ENCODE measurements at regions not wholly inside any gene's neighbourhood (a gene's known extent, or its start where the extent isn't known, plus 50 kb on each side); places are given as distances from the start of the nearest gene placed in this dataset.

DNA sequence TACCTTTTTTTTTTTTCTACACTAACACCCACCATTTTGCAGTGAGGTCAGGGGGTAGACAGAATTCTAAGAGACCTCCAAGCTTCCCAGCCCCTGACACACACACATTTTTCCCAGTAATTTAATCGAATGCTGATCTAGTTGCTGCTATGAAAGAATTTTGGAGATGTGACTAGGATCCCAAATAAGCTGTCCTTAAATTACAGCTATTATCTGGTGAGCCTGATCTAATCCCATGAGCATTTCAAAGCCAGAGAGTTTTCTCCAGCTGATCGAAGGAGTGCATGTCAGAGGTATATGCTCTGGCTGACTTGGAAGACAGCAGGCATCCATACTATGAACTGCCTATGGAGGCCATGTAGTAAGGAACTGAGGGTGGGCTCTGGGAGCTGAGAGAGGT is 503.8 kb upstream of the MARCKS start:
- Histone ChIP-seq H4K20me1 (ENCODE audit: insufficient read depth, low read length) (no peaks in the 10 kb centered on the region), H3K27me3 (ENCODE audit: insufficient read depth, low read length) (no peaks in the 10 kb centered on the region), H3K4me2 (ENCODE audit: low read length) (no peak overlapping the region), H3K79me2 (ENCODE audit: insufficient read depth, low read length) (no peaks in the 10 kb centered on the region), H3K9me3 (ENCODE audit: low read length) (no peaks in the 10 kb centered on the region), H3K4me1 (ENCODE audit: insufficient read depth, low read length, severe bottlenecking) (no peaks in the 10 kb centered on the region), H3K36me3 (ENCODE audit: insufficient read depth, low read length) (no peaks in the 10 kb centered on the region), H3K4me3 (ENCODE audit: low read depth, low read length, poor library complexity, severe bottlenecking) (no peak overlapping the region), H3K9ac (ENCODE audit: low read length) (no peak overlapping the region), H3F3A (ENCODE audit: insufficient read depth, low read length) (no peaks in the 10 kb centered on the region), H3K27ac (ENCODE audit: low read depth, low read length, poor library complexity, severe bottlenecking) (no peak overlapping the region), H3K9me2 (ENCODE audit: low read depth, low read length) (no peaks in the 10 kb centered on the region), H2AFZ (ENCODE audit: low read length) (no peak overlapping the region)
- TF ChIP-seq EZH2 (IDR thresholded peaks at IDR 0.05; ENCODE audit: borderline replicate concordance, low read length) (no peak), CTCF (IDR thresholded peaks at IDR 0.05; ENCODE audit: low read length) (no peak)

DNA sequence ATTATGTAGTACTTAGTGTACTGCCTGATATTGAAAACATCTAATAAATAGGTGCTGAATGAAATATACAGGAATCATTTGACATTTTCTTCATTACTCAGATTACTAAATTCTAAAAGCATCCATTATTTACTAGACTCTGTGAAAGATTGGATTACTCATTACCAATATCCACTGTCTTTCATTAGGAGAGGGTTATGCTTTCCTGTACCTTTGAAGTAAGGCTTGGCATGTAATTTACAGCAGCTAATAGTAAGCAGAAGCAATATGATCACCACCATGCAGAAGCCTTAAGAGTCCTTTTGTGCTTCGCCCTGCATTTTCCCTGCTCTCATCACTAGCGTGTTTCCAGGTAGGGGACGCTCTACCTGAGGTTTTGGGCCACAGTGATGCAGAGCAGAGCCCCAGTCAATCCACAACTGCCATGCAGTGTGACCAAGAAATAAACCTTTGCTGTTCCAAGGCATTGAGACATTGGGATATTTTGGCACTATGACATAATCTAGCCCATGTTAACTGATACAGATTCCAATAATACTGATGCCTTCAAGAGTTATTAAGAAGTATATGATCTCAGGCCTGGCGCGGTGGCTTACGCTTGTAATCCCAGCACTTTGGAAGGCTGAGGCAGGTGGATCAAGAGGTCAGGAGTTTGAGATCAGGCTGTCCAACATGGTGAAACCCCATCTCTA is 502.8 kb upstream of the MARCKS start:
- Histone ChIP-seq H4K20me1 (ENCODE audit: insufficient read depth, low read length) (no peaks in the 10 kb centered on the region), H2AFZ (ENCODE audit: low read length) (no peak overlapping the region), H3K36me3 (ENCODE audit: insufficient read depth, low read length) (no peaks in the 10 kb centered on the region), H3F3A (ENCODE audit: insufficient read depth, low read length) (no peaks in the 10 kb centered on the region), H3K4me3 (ENCODE audit: low read depth, low read length, poor library complexity, severe bottlenecking) (no peak overlapping the region), H3K27me3 (ENCODE audit: insufficient read depth, low read length) (no peaks in the 10 kb centered on the region), H3K79me2 (ENCODE audit: insufficient read depth, low read length) (no peaks in the 10 kb centered on the region), H3K4me2 (ENCODE audit: low read length) (no peak overlapping the region), H3K9ac (ENCODE audit: low read length) (no peak overlapping the region), H3K4me1 (ENCODE audit: insufficient read depth, low read length, severe bottlenecking) (no peaks in the 10 kb centered on the region), H3K9me3 (ENCODE audit: low read length) (no peaks in the 10 kb centered on the region), H3K9me2 (ENCODE audit: low read depth, low read length) (no peaks in the 10 kb centered on the region), H3K27ac (ENCODE audit: low read depth, low read length, poor library complexity, severe bottlenecking) (no peak overlapping the region)
- TF ChIP-seq EZH2 (IDR thresholded peaks at IDR 0.05; ENCODE audit: borderline replicate concordance, low read length): no peak
- TF ChIP-seq CTCF (IDR thresholded peaks at IDR 0.05; ENCODE audit: low read length): no peak

DNA sequence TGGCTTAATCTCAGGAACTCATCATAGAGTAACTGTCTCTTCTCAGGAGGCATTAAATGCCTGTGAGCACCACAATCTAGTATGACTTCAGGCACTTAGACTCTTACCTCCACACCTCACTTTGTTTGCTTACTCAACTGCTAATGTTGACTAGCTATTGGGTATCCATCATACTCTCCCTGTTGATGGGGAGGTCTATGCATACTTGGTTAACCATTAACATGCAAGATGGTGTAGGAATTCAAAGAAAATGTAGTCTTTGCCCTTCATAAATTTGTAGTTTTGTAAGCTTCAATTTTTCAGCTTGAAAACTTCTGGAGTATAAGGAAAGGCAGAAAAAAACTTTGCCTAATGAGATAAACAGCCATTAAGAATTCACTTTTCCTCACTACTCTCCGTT is 501.0 kb upstream of the MARCKS start:
- no peaks in the 10 kb centered on the region for H3F3A ChIP-seq (ENCODE audit: insufficient read depth, low read length)
- H3K27me3 ChIP-seq (ENCODE audit: insufficient read depth, low read length): no peaks in the 10 kb centered on the region
- no peak overlapping the region for H3K9ac ChIP-seq (ENCODE audit: low read length)
- TF ChIP-seq CTCF (IDR thresholded peaks at IDR 0.05; ENCODE audit: low read length): no peak
- no peak for TF ChIP-seq EZH2 (IDR thresholded peaks at IDR 0.05; ENCODE audit: borderline replicate concordance, low read length)
- H2AFZ ChIP-seq (ENCODE audit: low read length): no peak overlapping the region
- H3K4me1 ChIP-seq (ENCODE audit: insufficient read depth, low read length, severe bottlenecking): no peaks in the 10 kb centered on the region
- H3K9me3 ChIP-seq (ENCODE audit: low read length): no peaks in the 10 kb centered on the region
- H3K4me3 ChIP-seq (ENCODE audit: low read depth, low read length, poor library complexity, severe bottlenecking): no peak overlapping the region
- H3K36me3 ChIP-seq (ENCODE audit: insufficient read depth, low read length): no peaks in the 10 kb centered on the region
- no peaks in the 10 kb centered on the region for H3K79me2 ChIP-seq (ENCODE audit: insufficient read depth, low read length)
- H4K20me1 ChIP-seq (ENCODE audit: insufficient read depth, low read length): no peaks in the 10 kb centered on the region
- no peak overlapping the region for H3K4me2 ChIP-seq (ENCODE audit: low read length)
- H3K27ac ChIP-seq (ENCODE audit: low read depth, low read length, poor library complexity, severe bottlenecking): no peak overlapping the region
- H3K9me2 ChIP-seq (ENCODE audit: low read depth, low read length): no peaks in the 10 kb centered on the region
